ENCODE measurements at regions not wholly inside any gene's neighbourhood (a gene's known extent, or its start where the extent isn't known, plus 50 kb on each side); places are given as distances from the start of the nearest gene placed in this dataset.
"Not testable (repeated sequence)": the region's sequence is repeated elsewhere in the genome, so short reads cannot be mapped to it uniquely, and the experiment has no call there.

- not testable (repeated sequence) for TF ChIP-seq CTCF (conservative IDR thresholded peaks at IDR 0.05 in 1 of 2, IDR thresholded peaks at IDR 0.05 in 1 of 2; ENCODE audit: low read depth in 1 of 2, low read length in 2 of 2); EZH2 (IDR thresholded peaks at IDR 0.05; ENCODE audit: low read length, missing control alignments)
Measured at GRCh38 chr17:72464221-72464620, 343.4 kb downstream of the SOX9 start.

Data from fibroblast of lung (primary cell).